HG03439 (cell line): ENCODE measurements at regions not wholly inside any gene's neighbourhood (a gene's known extent, or its start where the extent isn't known, plus 50 kb on each side); places are given as distances from the start of the nearest gene placed in this dataset.

Experiments
- ATAC-seq: cut with Tn5 transposase; IDR thresholded peaks from one replicate; pipeline ENCODE4 v1.9.1; 2021; ENCODE audit warnings: mild to moderate bottlenecking, moderate library complexity; ENCODE audit not compliant: unreplicated experiment

DNA sequence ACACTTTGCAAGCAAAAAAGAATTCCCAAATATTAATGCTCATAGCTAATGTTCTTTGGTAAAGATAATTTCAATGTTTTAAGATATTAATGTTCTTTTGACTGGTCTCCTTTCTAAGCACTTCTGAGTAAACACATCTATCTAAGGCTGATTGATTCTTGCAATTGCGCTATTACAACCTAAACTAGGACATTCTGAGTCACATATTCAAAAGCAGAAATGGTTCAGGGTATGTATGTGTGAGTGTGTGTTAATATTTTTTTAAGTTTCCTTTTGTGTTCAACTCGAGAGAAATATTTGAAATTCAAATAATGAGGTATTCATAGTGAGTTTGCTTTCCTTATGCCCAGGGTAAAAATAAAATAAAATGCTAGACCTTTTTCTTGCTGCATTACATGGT is 203.6 kb upstream of the GRIK3 start:
- ATAC-seq, result no peak

DNA sequence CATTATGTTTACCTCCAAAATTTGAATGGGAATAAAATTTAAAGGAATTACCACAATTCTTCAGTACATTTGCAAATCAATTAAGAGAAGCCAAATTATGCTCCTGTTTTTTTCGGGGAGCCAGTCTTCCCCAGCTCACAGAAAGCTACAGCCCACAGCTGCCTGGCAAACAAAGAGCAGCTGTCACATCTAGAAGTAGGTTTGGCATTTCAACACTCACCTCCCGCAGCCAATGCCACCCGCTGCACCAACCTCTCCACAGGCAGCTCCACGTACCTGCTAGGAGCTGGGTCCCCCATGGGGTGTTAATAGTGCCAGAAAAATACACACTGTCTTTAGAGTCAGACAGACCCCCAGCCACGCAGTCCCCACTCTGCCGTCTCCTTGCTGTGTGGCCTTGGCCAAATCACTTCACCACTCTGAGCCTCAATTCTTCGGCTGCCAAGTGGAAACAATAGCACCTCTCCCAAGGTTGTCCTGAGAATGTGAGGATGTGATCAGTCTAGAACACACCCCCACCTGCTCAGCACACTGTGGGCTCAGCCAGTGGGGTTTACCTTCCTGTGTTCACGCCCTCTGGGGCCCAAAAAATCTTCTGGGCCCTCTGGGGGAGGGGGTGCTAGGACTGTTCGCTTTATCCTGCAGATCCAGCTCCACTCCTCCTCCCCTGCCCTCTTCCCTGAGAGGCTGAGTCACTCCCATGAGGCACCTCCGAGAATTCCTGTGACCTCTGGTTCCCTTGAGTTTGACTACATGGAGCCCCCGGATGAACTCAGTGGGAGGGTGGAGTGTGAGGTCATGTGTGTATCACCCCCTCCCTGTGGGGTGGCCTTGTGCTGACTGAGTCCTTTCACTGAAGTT is 204.3 kb upstream of the GRIK3 start:
- no peak for ATAC-seq

DNA sequence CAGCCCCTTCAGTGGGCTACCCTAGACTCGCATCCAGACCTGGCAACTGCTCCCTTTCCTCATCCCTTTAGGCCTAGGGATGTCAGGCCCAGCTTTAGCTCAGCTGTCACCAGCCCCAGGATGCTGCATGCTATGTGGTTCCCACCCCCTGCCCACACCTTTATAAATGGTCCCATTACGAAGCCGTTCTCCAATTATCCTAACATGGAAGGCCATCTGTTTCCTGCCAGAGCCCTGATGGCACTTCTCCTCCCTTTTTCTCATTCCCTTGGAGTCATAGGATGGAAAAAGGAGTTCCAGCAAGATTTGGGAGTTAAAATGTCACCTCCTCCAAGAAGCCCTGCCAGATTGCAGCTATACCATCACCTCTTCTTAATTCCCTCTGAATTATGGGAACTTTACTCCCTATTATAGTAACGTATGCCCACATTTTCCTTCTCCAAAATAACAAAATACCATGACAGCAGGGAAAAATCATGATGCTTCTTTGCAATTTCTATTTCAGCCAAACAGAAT is 205.0 kb upstream of the GRIK3 start:
- ATAC-seq, result no peak

DNA sequence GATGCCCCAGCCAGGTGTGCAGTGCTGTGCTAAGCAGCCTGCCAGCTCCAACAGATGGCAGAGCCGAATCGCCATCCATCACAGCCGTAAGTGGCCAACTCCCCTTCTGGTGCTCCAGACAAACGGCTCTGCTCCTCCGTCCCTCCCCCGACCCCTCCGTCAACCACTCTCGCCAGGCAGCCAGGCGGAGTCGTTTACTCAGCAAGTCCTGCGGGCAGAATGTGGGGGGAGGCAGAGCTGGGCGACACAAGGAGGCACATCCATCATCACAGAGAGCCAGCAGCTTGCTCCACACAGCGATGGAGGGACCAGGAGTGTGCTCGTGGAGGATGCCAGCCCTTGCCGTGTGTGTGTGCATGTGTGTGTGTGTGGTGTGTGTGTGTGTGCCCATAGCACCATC is 206.6 kb upstream of the GRIK3 start:
- ATAC-seq, result no peak

DNA sequence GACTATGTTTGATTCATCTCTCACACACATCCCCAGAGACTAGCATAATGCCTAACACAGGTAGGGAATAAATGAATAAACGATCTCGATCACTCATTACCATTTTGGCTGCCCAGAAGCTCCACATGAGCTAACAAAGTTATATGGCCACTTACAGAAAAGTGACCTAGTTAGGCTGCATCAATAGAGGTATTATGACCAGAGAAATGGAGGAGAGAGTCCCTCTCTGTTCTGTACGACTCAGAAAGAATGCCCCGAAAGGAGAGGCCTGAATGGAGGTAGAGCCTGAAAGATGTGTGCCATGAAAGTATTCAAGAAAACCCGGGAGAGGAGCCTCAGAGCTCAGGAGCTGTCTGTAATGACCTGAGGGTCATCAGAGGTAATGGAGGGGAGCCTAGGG is 208.2 kb upstream of the GRIK3 start:
- no peak for ATAC-seq

DNA sequence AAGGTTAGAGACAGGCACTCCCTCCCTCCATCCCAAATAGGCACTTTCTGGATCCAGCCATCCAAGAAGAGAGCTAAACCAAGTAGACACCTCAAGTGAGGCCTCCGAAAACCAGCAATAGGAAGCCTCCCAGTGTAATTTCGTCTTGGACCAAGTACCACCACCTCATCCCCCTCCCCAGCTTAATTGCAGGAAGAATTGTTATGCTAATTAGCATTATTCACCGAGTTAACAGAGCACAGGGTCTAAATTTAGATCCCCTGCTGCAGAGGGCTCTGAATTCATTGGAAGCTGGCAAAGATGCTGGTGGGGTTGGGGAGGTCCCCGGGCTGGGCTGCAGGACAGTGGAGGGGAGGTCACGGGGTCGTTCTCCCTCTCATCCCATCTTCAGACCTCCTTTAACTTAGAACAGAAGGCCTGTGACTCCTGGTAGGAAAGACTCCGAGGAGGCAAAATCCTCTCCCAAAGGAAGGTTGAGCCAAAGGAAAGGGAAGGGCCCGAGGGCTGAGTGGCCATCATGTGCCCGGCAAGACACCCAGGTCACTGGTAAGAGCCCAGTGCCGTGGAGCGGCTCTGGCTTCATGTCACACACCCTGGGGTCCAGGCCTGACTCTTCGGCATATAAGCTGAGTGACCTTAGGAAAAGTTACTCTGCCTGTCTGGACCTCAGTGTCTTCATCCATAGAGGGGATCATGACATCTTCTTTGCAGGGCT is 209.2 kb upstream of the GRIK3 start:
- ATAC-seq, result no peak

DNA sequence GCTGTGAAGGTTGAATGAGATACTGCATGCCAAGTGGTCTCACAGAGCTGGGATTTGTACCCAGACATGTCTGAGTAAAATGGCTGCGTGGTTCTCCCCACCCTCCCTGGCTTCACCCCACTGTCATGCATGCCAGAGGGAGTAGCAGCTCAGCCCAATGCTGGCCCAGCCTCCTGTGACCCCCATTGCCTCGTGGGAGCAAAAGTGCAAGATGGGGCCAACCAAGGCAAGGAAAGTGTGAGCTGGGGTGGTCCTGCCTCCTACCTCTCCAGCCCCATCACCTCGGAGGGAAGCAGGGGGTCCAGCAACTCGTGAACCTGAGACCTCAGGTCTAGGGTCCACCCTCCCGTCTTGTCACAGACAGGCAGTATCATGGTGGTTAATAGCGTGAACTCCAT is 209.8 kb upstream of the GRIK3 start:
- ATAC-seq, result no peak

DNA sequence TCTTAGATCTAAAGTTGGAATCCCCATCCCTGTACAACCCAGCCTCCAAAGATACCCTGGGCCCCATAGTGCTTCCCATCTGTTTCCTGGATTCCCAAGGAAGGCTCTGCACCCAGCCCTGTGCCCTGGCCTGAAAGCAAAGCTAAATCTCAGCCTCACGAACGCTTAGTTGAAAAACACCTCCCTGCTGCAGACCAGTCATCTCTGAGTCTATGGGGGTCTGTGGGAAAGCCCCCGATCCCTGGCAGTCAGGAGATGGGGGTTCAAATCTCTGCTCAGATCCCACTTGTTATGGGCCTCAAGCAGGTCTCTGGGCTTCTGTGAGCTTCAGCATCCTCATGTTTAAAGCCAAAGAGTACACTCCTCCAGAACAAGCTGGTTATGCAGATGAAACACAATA is 210.5 kb upstream of the GRIK3 start:
- ATAC-seq, result no peak

DNA sequence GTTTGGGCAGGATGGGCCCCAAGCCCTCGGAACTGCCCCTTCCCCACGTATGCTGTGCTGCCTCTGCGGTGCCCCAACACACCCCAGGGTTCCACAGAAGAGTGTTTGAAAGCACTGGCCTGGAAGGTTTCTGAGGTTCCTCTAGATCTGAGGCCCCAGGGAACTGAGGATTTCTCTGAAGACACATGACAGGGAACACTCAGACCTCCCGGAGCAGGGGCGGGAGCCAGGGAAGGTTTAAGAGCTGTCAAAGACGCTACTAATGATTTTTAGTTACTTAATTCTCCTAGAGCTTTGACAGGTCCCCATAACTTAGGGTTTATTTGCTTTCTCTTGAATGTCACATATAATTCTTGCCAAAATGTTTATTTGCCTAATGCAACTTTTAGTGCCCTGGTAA is 212.3 kb upstream of the GRIK3 start:
- no peak for ATAC-seq

DNA sequence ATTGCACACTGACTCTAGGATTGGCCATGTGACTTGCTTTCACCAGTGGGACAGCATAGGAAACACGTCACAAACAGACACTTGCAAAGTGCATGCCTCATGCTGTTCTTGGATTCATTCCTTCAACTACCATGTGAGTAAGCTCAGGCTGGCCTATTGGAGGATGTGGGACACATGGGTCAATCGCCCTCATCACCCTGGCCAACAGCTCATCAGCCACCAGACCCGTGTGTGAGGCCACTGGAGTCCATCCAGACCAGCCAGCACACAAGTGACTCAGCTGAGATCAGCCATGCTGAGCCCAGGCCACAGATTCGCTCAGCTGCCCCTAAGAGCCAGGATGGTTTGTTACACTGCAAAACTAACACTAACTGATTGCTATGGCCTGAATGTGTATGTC is 216.1 kb upstream of the GRIK3 start:
- no peak for ATAC-seq

DNA sequence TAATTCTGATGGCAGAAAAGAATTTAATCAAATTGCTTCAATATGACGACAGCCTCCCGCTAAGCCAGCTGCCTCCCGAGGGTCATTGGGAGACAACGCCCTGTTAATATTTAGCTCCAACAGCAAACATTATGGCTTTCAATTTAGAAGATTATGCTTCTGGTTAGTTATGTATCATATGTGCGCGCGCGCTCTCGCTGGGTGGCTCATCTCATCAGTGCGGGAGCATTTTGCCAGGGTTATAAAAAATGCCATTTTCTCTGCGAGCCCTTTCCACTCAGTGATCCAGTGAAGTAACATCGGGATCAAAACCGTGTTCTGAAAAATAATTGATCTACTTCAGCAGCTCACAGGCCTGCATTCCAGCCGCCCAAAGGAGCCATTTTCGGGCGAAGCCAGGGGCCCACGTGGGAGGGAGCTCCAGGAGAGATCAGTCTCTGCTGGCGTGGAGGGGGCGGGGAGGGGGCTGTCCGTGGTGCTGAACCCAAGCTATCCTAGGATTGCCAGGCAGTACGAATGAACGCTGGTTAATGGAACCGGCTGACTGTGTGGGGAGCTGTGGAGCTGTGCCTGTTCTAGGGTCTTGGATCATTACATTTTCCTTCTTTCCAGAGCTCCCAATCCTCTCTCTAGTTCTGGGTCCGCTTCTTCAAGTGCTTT is 219.1 kb upstream of the ZC3H12A start:
- ATAC-seq, result no peak

DNA sequence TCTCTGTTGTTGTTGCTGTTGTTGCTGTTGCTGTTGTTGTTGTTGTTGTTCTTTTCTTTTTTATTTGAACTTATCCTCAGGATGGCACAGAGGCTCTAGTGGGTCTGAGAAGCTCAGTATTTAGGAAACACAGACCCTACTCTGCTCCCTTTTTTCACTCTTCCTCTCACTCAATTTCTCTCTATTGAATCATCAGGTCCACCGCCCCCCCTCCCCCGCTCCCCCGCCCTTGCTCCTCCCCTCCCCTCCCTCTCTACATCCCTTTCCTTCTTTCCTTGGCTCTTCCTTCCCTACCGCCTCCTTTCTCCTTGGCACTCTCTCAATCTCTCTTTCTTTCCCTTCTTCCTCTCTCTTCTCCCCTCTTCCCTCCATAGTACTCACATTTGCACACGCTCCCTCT is 218.5 kb upstream of the ZC3H12A start:
- no peak for ATAC-seq

DNA sequence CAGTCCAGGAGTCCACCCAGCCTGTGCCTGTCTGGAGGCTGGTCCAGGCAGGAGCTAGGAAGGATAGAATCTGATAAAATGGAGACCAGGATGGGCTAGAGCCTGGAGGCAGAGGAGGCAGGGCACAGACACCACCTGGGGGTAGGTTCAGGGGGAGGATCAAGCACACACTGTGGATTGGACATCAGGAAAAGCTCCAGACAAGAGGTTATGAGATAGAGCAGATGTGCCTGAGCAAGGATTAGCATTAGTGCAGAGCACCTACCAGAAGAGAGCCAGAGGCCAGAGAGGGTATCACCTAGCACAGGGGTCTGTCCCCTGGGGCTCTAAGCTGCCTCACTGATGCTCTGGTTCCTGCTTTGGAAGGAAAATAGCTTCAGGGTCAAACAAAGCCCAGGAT is 216.7 kb upstream of the ZC3H12A start:
- no peak for ATAC-seq

DNA sequence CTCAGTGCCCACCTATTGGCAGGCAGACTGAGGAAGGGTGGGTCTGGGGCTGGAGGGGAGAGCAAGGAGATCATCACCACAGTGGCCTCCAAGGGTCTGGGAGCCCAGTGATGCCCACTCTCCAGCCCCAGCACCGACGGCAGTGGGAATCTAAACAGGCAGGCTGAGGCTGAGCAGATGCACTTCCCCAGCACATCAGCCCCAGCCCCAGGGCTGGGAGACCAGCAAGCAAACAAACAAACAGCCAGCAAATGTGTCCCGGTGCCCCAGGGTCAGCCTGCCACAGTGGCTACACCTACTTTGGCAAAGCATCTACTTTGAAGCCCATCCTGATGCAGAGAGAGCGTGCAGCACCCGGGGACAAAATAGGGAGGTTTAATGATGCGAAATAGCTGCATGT is 216.3 kb upstream of the ZC3H12A start:
- no peak for ATAC-seq

DNA sequence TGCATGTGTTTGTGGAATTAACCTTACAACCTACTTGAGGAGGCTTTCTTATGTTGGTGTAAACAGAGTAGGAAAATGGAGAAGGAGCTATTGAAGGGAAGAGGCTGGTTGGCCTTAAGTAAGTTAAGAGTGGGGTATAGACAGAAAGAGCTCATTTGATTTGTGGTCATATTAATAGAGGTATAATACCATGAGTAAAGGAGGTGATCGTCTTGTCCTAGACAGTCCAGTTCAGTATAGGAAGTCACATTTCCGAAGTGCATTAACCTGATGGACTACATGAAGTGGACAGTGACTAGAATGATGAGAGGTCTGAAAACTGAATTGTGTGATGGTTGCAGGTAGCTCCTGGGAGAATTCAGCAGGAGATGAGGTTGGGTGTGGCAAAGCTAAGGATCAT is 215.4 kb upstream of the ZC3H12A start:
- no peak for ATAC-seq

DNA sequence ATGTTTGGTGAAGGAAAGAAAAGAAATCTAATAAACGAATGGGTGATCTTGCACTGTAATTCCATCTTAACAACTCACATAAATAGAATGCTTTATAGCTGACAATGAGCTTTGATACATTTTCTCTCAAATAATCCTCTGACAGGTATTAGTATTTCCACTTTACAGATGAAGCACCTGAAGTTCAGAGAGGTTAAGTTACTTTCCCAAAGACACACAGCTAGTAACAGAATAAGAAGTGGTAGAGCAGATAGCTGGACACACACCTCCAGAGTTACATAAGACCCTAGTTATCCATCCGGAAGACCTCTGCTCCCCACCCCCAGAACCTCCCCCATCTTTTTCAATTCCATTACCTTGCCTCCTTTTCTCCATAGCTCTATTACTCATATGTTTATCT is 213.3 kb upstream of the ZC3H12A start:
- ATAC-seq, result no peak

DNA sequence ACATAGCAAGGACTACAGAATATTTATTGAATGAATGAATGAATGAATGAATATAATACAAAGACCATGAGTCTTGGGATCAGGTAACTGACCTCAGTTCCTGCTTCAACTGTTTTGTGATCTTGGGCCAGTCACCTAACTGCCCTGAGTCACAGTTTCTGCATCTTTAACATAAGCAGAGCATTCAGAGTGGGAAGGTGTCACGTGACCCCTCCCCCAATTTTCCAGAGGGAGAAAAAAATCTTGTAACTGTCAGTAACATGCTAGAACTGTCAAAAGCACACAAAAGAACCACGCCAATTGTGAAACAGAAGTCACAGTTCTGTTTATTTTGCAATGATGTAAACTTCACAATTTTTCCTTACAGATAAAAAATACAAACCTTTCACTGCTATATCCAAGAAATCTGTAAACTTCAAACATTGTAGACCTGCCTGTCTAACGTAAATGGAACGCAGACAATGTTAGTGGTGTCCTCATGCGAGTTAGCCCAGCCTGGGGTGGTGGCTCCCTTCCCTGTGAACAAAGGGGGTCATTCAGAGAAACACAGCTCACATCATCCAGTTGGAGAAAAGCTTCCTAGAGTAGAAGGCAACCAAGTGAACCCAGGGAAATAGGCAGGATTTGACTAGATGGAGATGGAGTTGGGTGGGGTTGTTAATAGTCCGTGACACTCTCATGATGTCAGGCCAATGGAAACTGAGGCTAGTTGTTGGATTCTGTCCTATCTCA is 211.8 kb upstream of the ZC3H12A start:
- no peak for ATAC-seq

DNA sequence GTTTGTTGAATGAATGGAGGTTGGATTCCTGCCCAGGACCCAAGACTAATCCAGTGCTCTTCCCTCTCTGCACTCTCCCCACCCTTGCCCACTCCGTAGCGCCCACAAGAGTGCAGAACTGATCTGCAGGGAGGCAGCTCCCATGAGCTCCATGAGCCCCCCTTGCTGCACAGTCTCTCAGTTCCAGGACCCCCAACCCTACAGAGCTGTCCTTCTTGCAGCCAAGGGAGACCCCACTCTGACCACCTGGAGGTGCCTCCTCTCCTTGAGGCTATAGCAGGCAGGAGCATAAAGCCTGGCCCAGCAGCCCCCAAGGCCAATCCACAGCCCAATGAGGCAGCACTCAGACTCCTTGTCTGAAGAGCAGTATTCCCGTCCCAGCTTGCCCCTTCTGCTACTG is 209.2 kb upstream of the ZC3H12A start:
- ATAC-seq, result no peak

DNA sequence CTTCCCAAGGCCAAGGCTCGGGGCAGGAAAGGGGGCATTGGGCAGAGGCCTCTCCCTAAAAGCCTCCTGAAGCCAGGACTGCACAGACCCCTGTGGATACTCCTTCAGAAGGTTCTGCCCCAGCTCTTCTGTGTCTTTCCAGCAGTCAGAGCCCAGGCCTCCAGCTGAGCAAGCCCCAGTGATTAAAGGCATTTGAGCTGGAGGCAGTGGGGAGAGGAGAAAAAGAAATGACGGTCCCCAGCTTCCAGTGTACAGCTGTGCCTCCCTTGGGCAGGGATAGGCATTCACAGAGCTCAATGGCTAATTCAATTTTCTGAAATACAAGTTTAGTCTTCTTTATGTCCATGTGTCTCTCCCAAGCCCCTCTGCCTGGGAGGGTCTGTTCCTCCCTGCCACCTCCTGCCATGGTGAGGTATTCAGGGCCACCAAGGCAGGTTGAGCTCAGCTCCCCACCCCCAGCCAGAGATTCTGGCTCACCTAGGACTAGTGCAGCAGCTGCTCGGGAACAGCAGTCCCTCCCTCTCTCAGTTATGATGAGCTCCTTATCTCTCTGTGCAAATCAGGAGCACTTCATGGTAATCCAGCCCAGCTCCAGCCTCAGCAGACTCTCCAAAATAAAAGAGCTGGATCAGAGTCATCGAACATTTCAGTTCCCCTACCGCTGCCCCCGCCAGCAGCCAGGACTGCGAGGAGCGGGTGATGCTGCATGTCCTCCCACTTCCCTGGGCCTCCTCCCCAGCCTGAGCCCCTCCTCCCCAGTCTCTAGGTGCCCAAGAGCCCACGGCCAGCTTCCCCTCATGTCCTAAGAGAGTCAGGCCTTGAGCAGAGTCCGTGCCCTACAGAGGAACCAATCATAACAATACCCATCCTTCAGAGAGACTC is 208.4 kb upstream of the ZC3H12A start:
- ATAC-seq, result no peak
